Smooth muscle cell (in vitro differentiated cells): ENCODE measurements at regions not wholly inside any gene's neighbourhood (a gene's known extent, or its start where the extent isn't known, plus 50 kb on each side); places are given as distances from the start of the nearest gene placed in this dataset.

Source experiments
- DNase-seq: peaks from one replicate; lab custom pipeline; 2025; ENCODE audit not compliant: unreplicated experiment; lab: John Stamatoyannopoulos, UW
- H2AFZ ChIP-seq: fragments of 200-600 bp; sonication (generic); 2 replicates; pipeline ENCODE4 v1.6.0; 2016; ENCODE audit warnings: antibody characterized with exemption, low read depth, mild to moderate bottlenecking
- H3F3A ChIP-seq: fragments of 200-600 bp; sonication (generic); 2 replicates; pipeline ENCODE4 v1.6.0; 2017; ENCODE audit warnings: antibody characterized with exemption, low read depth
- H3K27ac ChIP-seq: fragments of 200-600 bp; sonication (generic); 2 replicates; pipeline ENCODE4 v1.5.1; 2016; ENCODE audit warnings: low read depth, mild to moderate bottlenecking
- H3K27me3 ChIP-seq: fragments of 200-600 bp; sonication (generic); 2 replicates; pipeline ENCODE4 v1.6.1; 2016; ENCODE audit warnings: low read depth, mild to moderate bottlenecking
- H3K36me3 ChIP-seq: fragments of 200-600 bp; sonication (generic); 2 replicates; pipeline ENCODE4 v1.5.1; 2016; ENCODE audit warnings: low read depth
- H3K4me1 ChIP-seq: fragments of 200-600 bp; sonication (generic); 2 replicates; pipeline ENCODE4 v1.5.1; 2016; ENCODE audit warnings: low read depth
- H3K4me2 ChIP-seq: fragments of 200-600 bp; sonication (generic); 2 replicates; pipeline ENCODE4 v1.6.0; 2016; ENCODE audit warnings: mild to moderate bottlenecking
- H3K4me3 ChIP-seq: fragments of 200-600 bp; sonication (generic); 2 replicates; pipeline ENCODE4 v1.5.1; 2016; ENCODE audit warnings: mild to moderate bottlenecking
- H3K79me2 ChIP-seq: fragments of 200-600 bp; sonication (generic); 2 replicates; pipeline ENCODE4 v1.6.0; 2016; ENCODE audit warnings: low read depth, mild to moderate bottlenecking
- H3K9ac ChIP-seq: fragments of 200-600 bp; sonication (generic); 2 replicates; pipeline ENCODE4 v1.6.0; 2016; ENCODE audit warnings: low read depth
- H3K9me3 ChIP-seq: fragments of 200-600 bp; sonication (generic); replicated peaks from 2 replicates; pipeline ENCODE4 v1.5.1; 2016; ENCODE audit warnings: low read depth
- H4K20me1 ChIP-seq: fragments of 200-600 bp; sonication (generic); 2 replicates; pipeline ENCODE4 v1.6.0; 2016; ENCODE audit warnings: low read depth
- WGBS: methylation state at CpG from one replicate; pipeline ENCODE4 v1.1.7; 2016; ENCODE audit warnings: low lambda C conversion rate; 5-methylcytosine and 5-hydroxymethylcytosine counted together
- TF ChIP-seq, protein P1 (sequence below): fragments of 200-600 bp; sonication (generic); IDR thresholded peaks from 2 replicates; pipeline ENCODE4 v1.5.1; 2017; ENCODE audit warnings: borderline replicate concordance, mild to moderate bottlenecking, antibody characterized with exemption; ENCODE audit not compliant: insufficient read depth, poor library complexity, severe bottlenecking

- Histone ChIP-seq H3K27ac (no peak overlapping the region), H3K27me3 (no peaks in the 10 kb centered on the region), H3K4me1 (no peaks in the 10 kb centered on the region), H3K79me2 (no peaks in the 10 kb centered on the region), H3K4me2 (no peak overlapping the region), H3K4me3 (no peak overlapping the region), H2AFZ (no peak overlapping the region), H3F3A (no peaks in the 10 kb centered on the region), H3K9me3 (no peaks in the 10 kb centered on the region), H3K9ac (no peak overlapping the region), H3K36me3 (no peaks in the 10 kb centered on the region), H4K20me1 (no peaks in the 10 kb centered on the region)
- no peak for DNase-seq
- TF ChIP-seq, protein P1, sequence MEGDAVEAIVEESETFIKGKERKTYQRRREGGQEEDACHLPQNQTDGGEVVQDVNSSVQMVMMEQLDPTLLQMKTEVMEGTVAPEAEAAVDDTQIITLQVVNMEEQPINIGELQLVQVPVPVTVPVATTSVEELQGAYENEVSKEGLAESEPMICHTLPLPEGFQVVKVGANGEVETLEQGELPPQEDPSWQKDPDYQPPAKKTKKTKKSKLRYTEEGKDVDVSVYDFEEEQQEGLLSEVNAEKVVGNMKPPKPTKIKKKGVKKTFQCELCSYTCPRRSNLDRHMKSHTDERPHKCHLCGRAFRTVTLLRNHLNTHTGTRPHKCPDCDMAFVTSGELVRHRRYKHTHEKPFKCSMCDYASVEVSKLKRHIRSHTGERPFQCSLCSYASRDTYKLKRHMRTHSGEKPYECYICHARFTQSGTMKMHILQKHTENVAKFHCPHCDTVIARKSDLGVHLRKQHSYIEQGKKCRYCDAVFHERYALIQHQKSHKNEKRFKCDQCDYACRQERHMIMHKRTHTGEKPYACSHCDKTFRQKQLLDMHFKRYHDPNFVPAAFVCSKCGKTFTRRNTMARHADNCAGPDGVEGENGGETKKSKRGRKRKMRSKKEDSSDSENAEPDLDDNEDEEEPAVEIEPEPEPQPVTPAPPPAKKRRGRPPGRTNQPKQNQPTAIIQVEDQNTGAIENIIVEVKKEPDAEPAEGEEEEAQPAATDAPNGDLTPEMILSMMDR, result no peak
- WGBS, result 66% methylated on average over 3 of the region's 3 CpGs
These were observed 132.0 kb upstream of the ZC3H11B start for GRCh38 chr1:219744652-219745469.

DNA sequence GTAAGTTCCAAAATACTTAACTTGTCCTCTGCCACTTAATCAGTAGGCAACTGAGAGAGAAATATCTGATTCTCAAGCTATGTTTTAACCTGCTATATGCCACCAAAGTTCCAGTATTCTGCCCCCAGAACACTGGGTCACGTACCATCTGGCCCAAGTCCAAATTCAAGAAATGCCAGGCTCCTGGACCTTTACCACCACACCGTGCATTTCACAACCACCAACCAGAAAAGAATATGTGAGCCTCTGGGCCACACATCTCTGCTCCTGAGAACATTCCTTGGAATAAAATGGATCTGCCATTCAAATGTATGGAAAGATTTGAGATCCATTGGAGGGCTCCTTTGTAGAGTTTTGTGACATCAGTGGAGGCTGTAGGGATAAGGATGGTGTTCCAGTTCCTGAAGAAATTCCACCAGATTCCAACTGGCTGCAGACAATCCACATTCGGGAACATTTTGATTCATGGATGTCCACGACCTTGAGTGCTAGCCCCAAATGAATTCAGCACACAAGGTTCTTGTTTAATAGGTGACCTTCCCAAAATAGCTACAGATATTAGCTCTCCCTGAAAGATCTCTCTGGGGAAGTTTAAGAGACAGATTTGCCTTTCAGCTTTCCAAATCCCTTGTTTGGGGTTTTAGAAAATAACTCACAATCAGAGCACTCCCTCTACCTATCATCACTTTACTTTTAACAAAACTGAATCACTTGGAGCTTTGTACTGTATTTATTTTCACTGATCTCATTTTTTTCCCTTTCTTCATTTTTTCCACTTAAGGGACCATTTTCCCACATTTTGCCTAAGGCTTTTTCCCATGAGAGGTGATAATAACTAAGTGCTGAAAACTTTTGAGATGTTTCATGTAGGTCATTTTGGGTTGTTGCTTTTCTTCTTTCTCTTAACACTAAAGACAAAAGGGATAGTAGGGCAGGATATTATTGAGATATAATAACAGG is 128.4 kb upstream of the ZC3H11B start:
- Histone ChIP-seq H3K27ac (no peak overlapping the region), H2AFZ (no peak overlapping the region), H3K4me2 (no peak overlapping the region), H3K79me2 (no peaks in the 10 kb centered on the region), H3K4me3 (no peak overlapping the region), H3K4me1 (no peaks in the 10 kb centered on the region), H3K27me3 (no peaks in the 10 kb centered on the region), H3K36me3 (no peaks in the 10 kb centered on the region), H3K9me3 (no peaks in the 10 kb centered on the region), H3F3A (no peaks in the 10 kb centered on the region), H4K20me1 (no peaks in the 10 kb centered on the region), H3K9ac (no peak overlapping the region)
- DNase-seq, result no peak
- 88% methylated on average over 4 of the region's 4 CpGs for WGBS
- TF ChIP-seq, protein P1, result no peak

DNA sequence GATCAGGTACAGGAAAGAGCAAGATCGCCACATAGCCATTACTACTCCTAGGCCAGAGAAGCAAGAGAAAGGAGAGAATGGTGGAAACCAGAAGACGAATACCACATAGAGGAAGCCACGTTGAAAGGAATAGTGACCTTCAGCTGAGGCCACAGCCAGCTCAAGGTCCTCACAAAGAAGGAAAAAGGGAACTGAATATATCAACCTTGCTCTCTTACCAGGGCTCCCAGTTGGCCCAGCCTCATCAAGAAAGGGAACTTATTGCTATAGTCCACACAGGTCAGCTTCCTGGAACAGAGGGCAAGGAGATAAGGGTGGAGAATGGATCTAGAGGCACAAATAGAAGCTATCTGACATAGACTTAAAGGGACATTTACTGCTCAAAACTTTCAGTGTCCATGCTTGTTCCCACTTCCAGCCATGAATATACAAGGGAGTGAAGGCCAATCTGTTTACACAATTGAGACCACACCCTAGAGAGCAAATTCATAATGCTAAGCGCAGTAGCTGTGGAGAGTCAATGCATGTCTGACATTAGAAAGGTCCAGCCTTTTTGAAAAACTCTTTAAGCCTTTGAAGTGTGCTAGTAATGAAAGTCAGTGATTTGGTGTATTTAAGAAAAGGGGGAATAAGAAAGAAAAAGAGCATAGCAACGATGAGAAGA is 120.7 kb upstream of the ZC3H11B start:
- no peak for DNase-seq
- Histone ChIP-seq H2AFZ (no peak overlapping the region), H3K4me2 (no peak overlapping the region), H3K4me3 (no peak overlapping the region), H3K4me1 (no peaks in the 10 kb centered on the region), H3K27me3 (no peaks in the 10 kb centered on the region), H3K79me2 (no peaks in the 10 kb centered on the region), H4K20me1 (no peaks in the 10 kb centered on the region), H3K27ac (no peak overlapping the region), H3K9me3 (no peaks in the 10 kb centered on the region), H3K36me3 (no peaks in the 10 kb centered on the region), H3F3A (no peaks in the 10 kb centered on the region), H3K9ac (no peak overlapping the region)
- WGBS, result 94% methylated on average over 5 of the region's 5 CpGs
- TF ChIP-seq, protein P1, result no peak
